Prostate gland (tissue), 2 donors: ENCODE measurements at regions not wholly inside any gene's neighbourhood (a gene's known extent, or its start where the extent isn't known, plus 50 kb on each side); places are given as distances from the start of the nearest gene placed in this dataset.

Experiments used
- CTCF ChIP-seq, 4 experiments: fragments of 200-600 bp in 2 of 4; fragments of 450-650 bp in 2 of 4; sonication (generic) in 2 of 4; IDR thresholded peaks; 1 replicate in 3 of 4; 2 replicates in 1 of 4; pipeline ENCODE4 v1.5.1; 2016 to 2019; ENCODE audit warnings: antibody characterized with exemption in 4 of 4, mild to moderate bottlenecking in 2 of 4, moderate library complexity in 2 of 4
- POLR2AphosphoS5 ChIP-seq: sonication (generic); formaldehyde crosslinking; IDR thresholded peaks from one replicate; pipeline ENCODE4 v1.6.1; 2017; ENCODE audit warnings: antibody characterized with exemption

- TF ChIP-seq CTCF (IDR thresholded peaks at IDR 0.05) (no peak), POLR2AphosphoS5 (no peak)
These were observed 566.8 kb upstream of the AADAT start for GRCh38 chr4:170656506-170656905.
